Fibroblast of lung (primary cell): ENCODE measurements at regions not wholly inside any gene's neighbourhood (a gene's known extent, or its start where the extent isn't known, plus 50 kb on each side); places are given as distances from the start of the nearest gene placed in this dataset.

ENCODE experiments used
- EZH2 ChIP-seq: IDR thresholded peaks from 2 replicates; pipeline ENCODE4 v1.5.1; 2012; ENCODE audit warnings: low read length, control low read depth, mild to moderate bottlenecking; ENCODE audit errors: missing control alignments
- TF ChIP-seq, protein P1 (sequence below), 2 donors: IDR thresholded peaks in 1 of 2; conservative IDR thresholded peaks in 1 of 2; 1 replicate in 1 of 2; 2 replicates in 1 of 2; pipeline ENCODE4 v1.5.1; 2011 to 2012; ENCODE audit warnings: low read length in 2 of 2, control low read depth in 1 of 2, inconsistent platforms in 1 of 2, low read depth in 1 of 2, mild to moderate bottlenecking in 1 of 2

DNA sequence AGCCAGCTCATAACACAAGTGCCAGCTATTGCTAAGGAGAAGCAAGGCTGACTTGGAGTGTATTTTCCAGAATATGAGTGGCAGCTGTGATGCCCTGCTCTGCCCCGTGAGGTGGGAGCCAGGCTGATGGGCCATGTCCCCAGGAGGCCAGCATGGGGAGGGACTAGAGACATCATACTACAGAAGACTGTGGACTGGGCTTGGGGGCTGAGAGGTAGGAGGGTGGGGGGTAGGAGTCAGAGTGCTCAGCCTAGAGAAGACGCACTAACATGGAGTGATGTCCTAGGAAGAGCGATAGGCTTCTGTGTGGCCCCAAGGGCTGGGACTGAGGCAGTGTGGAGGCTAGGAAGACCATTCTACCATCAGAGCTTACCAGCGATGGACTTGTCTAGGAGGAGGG is 143.7 kb downstream of the WSCD1 start:
- TF ChIP-seq, protein P1, sequence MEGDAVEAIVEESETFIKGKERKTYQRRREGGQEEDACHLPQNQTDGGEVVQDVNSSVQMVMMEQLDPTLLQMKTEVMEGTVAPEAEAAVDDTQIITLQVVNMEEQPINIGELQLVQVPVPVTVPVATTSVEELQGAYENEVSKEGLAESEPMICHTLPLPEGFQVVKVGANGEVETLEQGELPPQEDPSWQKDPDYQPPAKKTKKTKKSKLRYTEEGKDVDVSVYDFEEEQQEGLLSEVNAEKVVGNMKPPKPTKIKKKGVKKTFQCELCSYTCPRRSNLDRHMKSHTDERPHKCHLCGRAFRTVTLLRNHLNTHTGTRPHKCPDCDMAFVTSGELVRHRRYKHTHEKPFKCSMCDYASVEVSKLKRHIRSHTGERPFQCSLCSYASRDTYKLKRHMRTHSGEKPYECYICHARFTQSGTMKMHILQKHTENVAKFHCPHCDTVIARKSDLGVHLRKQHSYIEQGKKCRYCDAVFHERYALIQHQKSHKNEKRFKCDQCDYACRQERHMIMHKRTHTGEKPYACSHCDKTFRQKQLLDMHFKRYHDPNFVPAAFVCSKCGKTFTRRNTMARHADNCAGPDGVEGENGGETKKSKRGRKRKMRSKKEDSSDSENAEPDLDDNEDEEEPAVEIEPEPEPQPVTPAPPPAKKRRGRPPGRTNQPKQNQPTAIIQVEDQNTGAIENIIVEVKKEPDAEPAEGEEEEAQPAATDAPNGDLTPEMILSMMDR (conservative IDR thresholded peaks at IDR 0.05 in 1 of 2, IDR thresholded peaks at IDR 0.05 in 1 of 2; ENCODE audit: low read depth in 1 of 2, low read length in 2 of 2): no peak
- no peak for TF ChIP-seq EZH2
